ENCODE measurements at regions not wholly inside any gene's neighbourhood (a gene's known extent, or its start where the extent isn't known, plus 50 kb on each side); places are given as distances from the start of the nearest gene placed in this dataset.
A peak's percentile ranks its signal among the peaks of the same experiment; 100 is the strongest.

- Histone ChIP-seq H3K27ac (ENCODE audit: poor library complexity, severe bottlenecking) (no peak overlapping the region), H3K36me3 (ENCODE audit: low read depth) (no peaks in the 10 kb centered on the region), H3K9me3 (ENCODE audit: severe bottlenecking) (no peaks in the 10 kb centered on the region), H3K4me1 (ENCODE audit: insufficient read depth, poor library complexity, severe bottlenecking) (no peaks in the 10 kb centered on the region), H3K27me3 (ENCODE audit: insufficient read depth, poor library complexity, severe bottlenecking) (no peaks in the 10 kb centered on the region), H3K4me3 (ENCODE audit: severe bottlenecking) (no peak overlapping the region)
- DNase-seq (ENCODE audit: low spot score) (no peak), ATAC-seq (ENCODE audit: low read depth) (no peak)
- TF ChIP-seq CTCF (IDR thresholded peaks at IDR 0.05; ENCODE audit: poor library complexity, severe bottlenecking): no peak
Observed at GRCh38 chr5:29662876-29663275, 1530.6 kb upstream of the CDH6 start.

GRCh38 chr5:29654954-29655353, 1538.5 kb upstream of the CDH6 start:
- no peak for DNase-seq (ENCODE audit: low spot score)
- Histone ChIP-seq H3K27me3 (ENCODE audit: insufficient read depth, poor library complexity, severe bottlenecking) (peaks cover 3% of the 10 kb centered on the region), H3K9me3 (ENCODE audit: severe bottlenecking) (no peaks in the 10 kb centered on the region), H3K27ac (ENCODE audit: poor library complexity, severe bottlenecking) (no peak overlapping the region), H3K4me1 (ENCODE audit: insufficient read depth, poor library complexity, severe bottlenecking) (no peaks in the 10 kb centered on the region), H3K4me3 (ENCODE audit: severe bottlenecking) (no peak overlapping the region), H3K36me3 (ENCODE audit: low read depth) (no peaks in the 10 kb centered on the region)
- ATAC-seq (ENCODE audit: low read depth): no peak
- TF ChIP-seq CTCF (IDR thresholded peaks at IDR 0.05; ENCODE audit: poor library complexity, severe bottlenecking): no peak

GRCh38 chr5:29649321-29649720, 1544.2 kb upstream of the CDH6 start:
- Histone ChIP-seq H3K4me3 (ENCODE audit: severe bottlenecking) (no peak overlapping the region), H3K4me1 (ENCODE audit: insufficient read depth, poor library complexity, severe bottlenecking) (no peaks in the 10 kb centered on the region), H3K9me3 (ENCODE audit: severe bottlenecking) (no peaks in the 10 kb centered on the region), H3K27ac (ENCODE audit: poor library complexity, severe bottlenecking) (no peak overlapping the region), H3K36me3 (ENCODE audit: low read depth) (no peaks in the 10 kb centered on the region), H3K27me3 (ENCODE audit: insufficient read depth, poor library complexity, severe bottlenecking) (peaks cover 3% of the 10 kb centered on the region)
- ATAC-seq (ENCODE audit: low read depth) (no peak), DNase-seq (ENCODE audit: low spot score) (no peak)
- TF ChIP-seq CTCF (IDR thresholded peaks at IDR 0.05; ENCODE audit: poor library complexity, severe bottlenecking): no peak

GRCh38 chr5:29642601-29643000, 1550.9 kb upstream of the CDH6 start:
- no peaks in the 10 kb centered on the region for H3K9me3 ChIP-seq (ENCODE audit: severe bottlenecking)
- no peak for ATAC-seq (ENCODE audit: low read depth)
- H3K27ac ChIP-seq (ENCODE audit: poor library complexity, severe bottlenecking): no peak overlapping the region
- no peak overlapping the region for H3K4me3 ChIP-seq (ENCODE audit: severe bottlenecking)
- no peak for DNase-seq (ENCODE audit: low spot score)
- H3K36me3 ChIP-seq (ENCODE audit: low read depth): no peaks in the 10 kb centered on the region
- H3K27me3 ChIP-seq (ENCODE audit: insufficient read depth, poor library complexity, severe bottlenecking): no peaks in the 10 kb centered on the region
- H3K4me1 ChIP-seq (ENCODE audit: insufficient read depth, poor library complexity, severe bottlenecking): no peaks in the 10 kb centered on the region
- TF ChIP-seq CTCF (IDR thresholded peaks at IDR 0.05; ENCODE audit: poor library complexity, severe bottlenecking): no peak

GRCh38 chr5:29614206-29614605, 1579.3 kb upstream of the CDH6 start:
- H3K27me3 ChIP-seq (ENCODE audit: insufficient read depth, poor library complexity, severe bottlenecking): no peaks in the 10 kb centered on the region
- no peak for DNase-seq (ENCODE audit: low spot score)
- H3K4me1 ChIP-seq (ENCODE audit: insufficient read depth, poor library complexity, severe bottlenecking): no peaks in the 10 kb centered on the region
- no peaks in the 10 kb centered on the region for H3K36me3 ChIP-seq (ENCODE audit: low read depth)
- ATAC-seq (ENCODE audit: low read depth): peak; percentile 61; the same call in 2 of the 3 replicates
- no peaks in the 10 kb centered on the region for H3K9me3 ChIP-seq (ENCODE audit: severe bottlenecking)
- H3K27ac ChIP-seq (ENCODE audit: poor library complexity, severe bottlenecking): no peak overlapping the region
- H3K4me3 ChIP-seq (ENCODE audit: severe bottlenecking): no peak overlapping the region
- TF ChIP-seq CTCF (IDR thresholded peaks at IDR 0.05; ENCODE audit: poor library complexity, severe bottlenecking): no peak
